Forelimb muscle (tissue), 1 donor: ENCODE measurements at regions not wholly inside any gene's neighbourhood (a gene's known extent, or its start where the extent isn't known, plus 50 kb on each side); places are given as distances from the start of the nearest gene placed in this dataset.

Source experiments
- DNase-seq: peaks from one replicate; pipeline ENCODE4 v3.0.0-alpha.2; 2013; ENCODE audit warnings: low read depth

DNA sequence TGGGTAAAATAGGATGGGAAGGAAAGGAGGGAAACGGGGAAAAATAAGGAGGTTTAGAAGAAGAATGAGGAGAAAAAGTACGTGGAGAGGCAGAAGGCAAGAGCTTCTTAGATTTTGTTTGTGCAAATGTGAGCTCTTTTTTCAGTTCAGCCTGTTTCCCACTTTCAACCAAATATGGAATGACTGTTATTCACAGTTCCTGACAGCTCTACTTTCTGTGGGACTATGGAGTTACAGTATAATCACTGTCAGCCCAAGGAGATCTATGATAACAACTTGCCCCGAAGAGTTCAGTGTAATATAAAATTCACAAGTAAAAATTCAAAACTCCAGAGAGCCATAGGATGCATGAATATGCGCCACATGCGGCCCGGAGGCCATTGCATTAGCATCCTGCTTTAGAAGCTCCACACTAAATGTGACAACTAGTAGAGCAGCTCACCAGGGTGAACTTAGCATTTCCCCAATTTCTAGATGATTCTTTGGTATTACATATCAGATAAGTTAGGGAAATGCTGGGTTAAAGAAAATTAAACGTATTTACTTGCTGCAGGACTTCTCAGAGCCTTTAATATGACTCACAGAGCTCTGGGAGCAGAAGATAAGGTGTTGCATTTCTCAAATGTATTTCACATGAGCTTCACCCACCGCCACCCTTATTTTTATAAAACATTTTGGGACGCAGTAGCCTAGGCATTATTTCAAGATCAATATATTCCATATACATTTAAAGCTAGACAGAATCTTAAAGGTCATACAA is 234.6 kb downstream of the EBLN2 start:
- DNase-seq, result no peak

DNA sequence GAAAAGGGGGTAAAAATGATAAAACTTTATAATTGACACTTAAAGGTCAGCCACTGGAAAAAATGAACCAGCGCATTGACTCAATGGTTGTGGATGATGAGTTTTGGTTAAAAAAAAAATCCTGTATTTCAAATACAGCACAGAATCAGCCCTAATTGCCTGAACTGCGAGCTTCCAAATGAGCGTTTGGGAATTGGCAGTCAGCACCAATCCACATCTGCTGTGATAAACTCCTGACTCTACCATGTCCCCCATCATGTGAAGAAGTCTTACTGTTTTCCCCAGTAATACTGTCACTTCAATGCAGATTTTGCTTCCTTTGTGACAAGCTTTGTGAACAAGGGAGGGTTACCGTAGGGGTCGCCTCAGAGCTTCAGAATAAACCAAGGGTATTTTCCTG is 235.4 kb downstream of the EBLN2 start:
- no peak for DNase-seq

DNA sequence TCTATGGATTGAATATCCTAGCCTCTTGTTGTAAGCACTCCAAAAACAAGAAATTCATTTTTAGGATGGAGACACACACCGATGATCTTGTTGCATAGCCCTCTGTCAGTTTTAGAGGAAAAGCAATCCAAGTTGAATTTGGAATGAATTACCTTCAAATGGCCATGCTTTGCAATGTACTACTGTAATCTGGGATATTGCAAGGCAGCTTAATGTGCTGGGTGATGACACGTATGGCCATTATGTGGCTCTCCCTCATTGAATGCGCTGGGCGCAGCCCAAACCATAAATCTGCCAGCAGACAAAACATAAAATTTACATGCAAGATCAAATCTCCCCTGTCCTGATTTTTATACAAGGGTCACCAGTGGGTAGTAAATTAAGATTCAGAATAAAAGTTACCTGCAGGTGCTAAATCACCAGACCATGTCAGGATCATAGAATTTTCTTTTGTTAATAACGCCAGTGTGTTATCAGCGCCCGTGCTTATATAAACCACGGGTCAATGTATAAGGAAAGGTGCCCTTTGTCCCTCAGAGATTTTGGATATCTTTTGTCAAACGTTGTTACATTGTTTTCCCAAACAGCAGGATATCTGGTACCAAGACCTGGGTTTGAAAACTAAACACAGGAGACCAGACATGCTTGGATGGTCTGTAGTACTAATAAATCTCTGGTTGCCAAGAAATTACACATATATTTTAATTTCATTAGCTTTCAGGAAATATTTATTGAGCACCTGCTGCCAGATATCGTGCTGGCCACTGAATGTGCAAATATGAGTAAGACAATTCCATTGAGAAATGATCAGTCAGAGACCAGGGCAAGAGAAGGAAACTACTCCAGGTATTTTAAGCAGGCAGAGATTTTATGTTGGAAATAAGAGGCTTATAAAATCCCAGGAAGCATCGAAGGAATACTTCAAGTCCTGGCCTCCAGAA is 237.1 kb downstream of the EBLN2 start:
- no peak for DNase-seq

DNA sequence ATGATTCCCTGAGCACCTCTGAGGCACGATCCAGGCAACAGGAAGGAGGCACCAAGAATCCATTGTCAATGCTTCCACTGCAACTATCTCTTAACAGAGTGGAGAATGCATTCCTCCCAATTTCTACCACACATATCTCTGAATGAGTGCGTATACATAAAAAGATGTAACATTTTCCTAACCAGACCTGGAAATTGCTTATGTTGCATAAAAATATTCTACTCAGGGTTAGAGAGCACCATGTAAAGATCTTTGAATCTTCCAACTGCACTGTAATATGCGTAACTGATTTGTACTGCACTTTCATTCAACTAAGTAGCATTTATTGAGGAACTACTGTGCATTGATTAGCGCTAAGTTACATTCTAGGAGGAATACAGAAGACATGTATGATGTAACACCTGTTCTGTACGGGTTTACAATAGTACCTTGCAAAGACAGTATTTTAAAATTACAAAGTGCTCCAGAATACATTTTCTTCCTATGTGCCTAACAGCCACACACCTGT is 237.8 kb downstream of the EBLN2 start:
- no peak for DNase-seq

DNA sequence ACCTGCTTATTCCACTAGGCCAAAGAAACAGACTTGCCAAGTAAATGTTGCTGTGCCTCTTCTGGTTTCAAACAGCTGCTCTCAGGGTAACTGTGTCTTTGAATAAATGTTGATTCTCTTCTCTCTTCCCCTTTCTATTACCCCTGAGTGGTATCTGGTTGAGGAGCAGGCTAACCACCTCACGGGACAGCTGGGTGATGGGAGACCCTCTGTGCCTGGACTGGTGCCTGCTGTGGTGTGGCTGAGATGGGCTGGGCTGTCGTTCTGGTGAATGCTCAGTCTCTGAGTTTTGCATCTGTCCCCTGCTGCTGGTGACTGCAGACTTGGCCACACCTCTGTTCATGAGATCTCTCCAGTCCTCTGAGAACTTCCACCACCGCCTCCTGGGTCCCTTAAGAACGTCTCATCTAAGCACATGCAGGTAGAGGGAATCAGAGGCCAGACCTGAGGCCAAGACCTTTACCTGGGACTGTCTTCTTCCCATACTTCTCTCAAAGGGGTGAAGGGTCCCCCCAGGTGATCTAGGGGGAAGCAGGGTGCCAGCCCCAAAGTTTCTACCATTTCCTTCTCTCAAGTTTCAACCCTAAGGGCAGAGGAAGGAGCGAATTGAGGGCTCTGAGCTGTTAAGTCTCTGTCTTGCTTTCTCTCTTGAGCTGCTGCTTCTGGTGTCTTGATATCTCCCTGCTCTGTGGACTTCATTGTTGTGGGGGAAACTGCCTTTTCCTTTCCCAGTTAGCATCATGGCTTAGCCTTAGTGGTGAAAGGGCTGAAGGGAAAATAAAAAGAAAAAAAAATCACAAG is 252.9 kb downstream of the EBLN2 start:
- peak; percentile 17 for DNase-seq

DNA sequence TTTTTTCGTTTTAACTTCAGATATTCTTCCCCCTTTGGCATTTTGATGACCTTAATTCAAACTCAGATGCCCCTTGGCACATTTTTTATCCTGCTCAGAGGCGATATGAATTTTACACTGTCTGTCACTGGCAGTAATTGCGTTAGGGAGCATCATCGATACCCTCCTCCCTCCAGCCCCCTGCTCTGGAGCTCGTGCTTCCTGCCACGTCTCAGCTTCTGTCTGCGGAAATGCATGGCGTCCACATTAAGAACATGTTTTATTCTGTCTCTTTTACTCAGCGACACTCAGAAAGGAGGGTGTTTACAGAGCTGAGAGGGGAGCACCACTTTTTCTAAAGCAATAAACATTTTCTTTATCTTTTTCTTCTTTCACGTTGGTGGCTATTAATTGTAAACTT is 254.2 kb downstream of the EBLN2 start:
- no peak for DNase-seq

DNA sequence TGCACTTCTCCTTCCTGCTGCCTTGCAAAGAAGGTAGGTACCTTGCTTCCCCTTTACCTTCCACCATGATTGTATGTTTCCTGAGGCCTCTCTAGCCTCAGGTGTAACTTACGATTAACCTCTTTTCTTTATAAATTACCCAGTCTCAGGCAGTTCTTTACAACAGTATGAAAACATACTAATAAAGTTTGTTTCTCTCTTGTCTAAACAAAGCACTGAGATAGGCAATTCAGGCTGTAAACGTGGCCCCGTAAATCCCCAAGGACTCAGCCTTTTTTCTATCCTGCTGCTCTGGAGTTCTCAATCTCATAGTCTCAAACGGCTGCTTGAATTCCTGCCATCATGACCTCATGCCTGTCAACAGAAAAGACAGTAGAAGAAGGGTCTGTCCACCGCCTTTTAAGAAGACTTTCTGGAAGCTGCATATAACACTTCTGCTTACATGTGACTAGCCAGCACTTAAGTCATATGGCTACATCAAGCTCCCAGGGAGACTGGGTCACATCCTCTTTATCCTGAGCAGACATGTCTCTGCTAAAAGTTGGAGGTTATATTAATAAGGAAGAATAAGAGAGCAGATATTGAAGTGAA is 257.8 kb downstream of the EBLN2 start:
- no peak for DNase-seq

DNA sequence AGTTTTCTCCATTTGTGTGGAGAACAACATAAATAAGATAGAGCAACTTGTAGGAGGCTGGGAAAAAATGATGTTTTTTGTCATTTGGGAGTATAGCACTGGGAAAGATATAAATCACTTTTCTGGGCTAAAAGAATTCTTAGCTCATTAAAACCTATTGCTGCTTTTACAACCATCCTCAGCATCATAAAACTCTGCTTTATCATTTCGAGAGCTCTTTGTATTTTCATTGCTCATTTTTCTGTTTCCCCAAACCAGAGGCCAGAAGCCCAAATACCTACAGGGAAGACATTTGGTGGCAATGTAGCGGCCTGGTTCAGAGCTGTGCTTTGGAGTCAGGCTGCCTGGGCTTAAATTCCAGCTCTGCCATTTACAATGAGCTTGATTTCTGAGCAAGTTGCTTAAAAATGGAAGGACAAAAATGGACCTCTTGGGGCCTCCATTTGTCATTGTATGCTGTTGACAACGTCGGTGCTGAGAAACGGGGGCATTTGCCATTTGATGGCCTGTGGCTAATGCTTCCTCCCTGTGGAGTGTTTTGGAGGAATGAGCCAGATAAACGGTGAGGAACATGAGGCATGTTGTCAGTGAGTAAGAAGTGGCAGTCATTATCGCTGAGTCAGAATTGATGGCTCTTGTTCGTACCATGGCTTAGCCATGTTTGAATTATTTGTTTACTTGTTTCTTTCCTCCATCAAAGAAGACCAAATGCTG is 260.0 kb downstream of the EBLN2 start:
- no peak for DNase-seq

DNA sequence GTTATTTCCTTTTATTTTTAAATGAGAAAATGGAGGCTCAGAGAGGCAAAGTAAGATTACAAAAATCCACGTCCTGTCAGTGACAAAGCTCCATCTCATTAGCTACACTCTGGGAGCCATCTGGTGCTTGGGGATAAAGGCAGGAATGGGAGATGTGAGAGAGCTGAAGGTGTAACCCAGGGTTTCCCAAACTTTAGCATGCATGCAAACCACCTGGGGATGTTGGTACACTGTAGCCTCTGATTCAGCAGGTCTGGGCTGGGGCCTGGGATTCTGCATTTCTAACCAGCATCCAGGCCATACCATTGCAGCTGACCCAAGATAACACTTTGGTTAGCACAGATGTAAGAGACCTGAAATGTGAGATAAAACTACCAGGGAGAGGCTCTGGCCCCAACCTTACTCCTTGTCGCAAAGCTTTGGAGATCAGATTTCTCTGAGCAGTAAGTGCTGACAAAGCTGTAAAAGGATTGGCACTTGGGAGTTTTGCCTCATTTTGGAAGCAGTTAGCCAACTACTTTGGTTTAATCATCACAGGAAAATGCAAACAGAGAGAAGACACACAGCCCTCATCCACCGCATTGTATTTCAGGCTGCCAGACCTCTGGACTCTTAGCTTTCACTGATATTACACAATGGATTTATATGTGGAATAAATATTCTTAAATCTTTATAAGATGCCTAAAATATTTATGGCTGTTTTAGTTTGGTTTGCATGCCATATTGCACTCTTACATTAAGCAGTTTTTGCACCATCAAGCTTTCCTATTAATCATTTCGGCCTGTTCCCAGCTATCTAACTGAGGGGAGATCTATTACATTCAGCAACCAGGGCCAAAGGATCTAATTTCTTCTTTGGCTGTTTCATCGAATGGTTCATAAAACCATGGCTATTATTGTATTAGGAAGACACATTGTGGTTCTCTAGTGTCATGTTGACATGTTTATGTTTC is 263.0 kb downstream of the EBLN2 start:
- no peak for DNase-seq

DNA sequence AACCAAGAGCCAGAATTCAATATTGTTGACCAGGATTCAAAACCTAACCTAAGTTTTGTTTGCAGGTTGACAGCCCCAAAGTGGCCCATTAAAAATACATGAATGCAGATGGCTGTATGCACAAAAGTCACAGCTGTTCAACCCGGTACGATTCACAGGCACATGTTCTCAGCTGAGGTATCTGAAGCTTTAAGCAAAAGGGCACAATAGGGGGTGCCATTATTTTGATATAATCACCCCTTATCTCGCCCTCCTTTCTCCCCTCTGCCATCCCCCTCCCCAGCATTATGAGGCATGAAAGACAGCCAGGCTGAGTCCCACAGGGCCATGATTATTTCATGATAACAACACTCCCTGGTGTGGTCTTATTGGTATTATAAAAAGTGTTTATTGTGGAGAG is 264.9 kb downstream of the EBLN2 start:
- no peak for DNase-seq

DNA sequence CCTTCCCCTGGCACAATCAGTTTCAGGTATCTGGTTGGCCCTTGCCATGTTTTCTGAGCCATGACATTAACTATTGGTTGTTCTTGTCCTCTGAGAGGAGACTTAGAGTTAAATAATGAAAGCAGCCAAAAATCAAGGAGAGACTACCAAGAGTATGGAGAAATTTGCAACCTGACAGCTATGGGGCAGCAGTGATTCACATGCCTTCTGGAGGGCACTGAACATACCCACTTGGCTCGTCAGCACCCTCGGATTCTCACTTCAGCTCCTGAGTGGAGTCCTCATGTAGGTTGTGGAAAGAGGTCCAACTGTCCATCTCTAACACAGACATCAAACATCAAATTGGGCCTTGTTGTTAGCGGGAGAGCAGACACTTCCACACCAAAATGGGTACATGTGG is 265.6 kb downstream of the EBLN2 start:
- no peak for DNase-seq
